ENCODE measurements at regions not wholly inside any gene's neighbourhood (a gene's known extent, or its start where the extent isn't known, plus 50 kb on each side); places are given as distances from the start of the nearest gene placed in this dataset.

- Histone ChIP-seq H2AFZ (ENCODE audit: control insufficient read depth, low read length) (no peak overlapping the region), H4K20me1 (ENCODE audit: control insufficient read depth, extremely low read depth, insufficient read depth, low read length) (no peaks in the 10 kb centered on the region), H3K36me3 (ENCODE audit: control insufficient read depth in 2 of 2, extremely low read depth in 1 of 2, insufficient read depth in 2 of 2, low read length in 2 of 2) (no peaks in the 10 kb centered on the region), H3K79me2 (ENCODE audit: control insufficient read depth, insufficient read depth, low read length) (no peaks in the 10 kb centered on the region), H3K9me3 (ENCODE audit: control insufficient read depth, low read depth, low read length) (no peaks in the 10 kb centered on the region), H3K27ac (ENCODE audit: control insufficient read depth, insufficient read depth, low read length) (no peak overlapping the region), H3K4me2 (ENCODE audit: control insufficient read depth, extremely low read depth, insufficient read depth, low read depth, low read length) (no peak overlapping the region), H3K9ac (ENCODE audit: control insufficient read depth, extremely low read depth, insufficient read depth, low read length) (no peak overlapping the region), H3K9me1 (ENCODE audit: control insufficient read depth, extremely low read depth, insufficient read depth, low read length) (no peaks in the 10 kb centered on the region), H3K27me3 (ENCODE audit: control insufficient read depth, extremely low read depth, insufficient read depth, low read length) (no peaks in the 10 kb centered on the region), H3K4me3 (ENCODE audit: control insufficient read depth in 2 of 3, extremely low read depth in 1 of 3, insufficient read depth in 2 of 3, low read depth in 1 of 3, low read length in 3 of 3) (no peak overlapping the region), H3K4me1 (ENCODE audit: control insufficient read depth, extremely low read depth, insufficient read depth, low read length) (no peaks in the 10 kb centered on the region)
- dilution Hi-C loops (cut with MboI; ENCODE audit: extremely low pct_ligation_motif_present, low sequenced_read_pairs), result no loop called here
- TF ChIP-seq, protein P1, sequence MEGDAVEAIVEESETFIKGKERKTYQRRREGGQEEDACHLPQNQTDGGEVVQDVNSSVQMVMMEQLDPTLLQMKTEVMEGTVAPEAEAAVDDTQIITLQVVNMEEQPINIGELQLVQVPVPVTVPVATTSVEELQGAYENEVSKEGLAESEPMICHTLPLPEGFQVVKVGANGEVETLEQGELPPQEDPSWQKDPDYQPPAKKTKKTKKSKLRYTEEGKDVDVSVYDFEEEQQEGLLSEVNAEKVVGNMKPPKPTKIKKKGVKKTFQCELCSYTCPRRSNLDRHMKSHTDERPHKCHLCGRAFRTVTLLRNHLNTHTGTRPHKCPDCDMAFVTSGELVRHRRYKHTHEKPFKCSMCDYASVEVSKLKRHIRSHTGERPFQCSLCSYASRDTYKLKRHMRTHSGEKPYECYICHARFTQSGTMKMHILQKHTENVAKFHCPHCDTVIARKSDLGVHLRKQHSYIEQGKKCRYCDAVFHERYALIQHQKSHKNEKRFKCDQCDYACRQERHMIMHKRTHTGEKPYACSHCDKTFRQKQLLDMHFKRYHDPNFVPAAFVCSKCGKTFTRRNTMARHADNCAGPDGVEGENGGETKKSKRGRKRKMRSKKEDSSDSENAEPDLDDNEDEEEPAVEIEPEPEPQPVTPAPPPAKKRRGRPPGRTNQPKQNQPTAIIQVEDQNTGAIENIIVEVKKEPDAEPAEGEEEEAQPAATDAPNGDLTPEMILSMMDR (optimal IDR thresholded peaks at IDR 0.05 in 1 of 3, IDR thresholded peaks at IDR 0.05 in 1 of 3, conservative IDR thresholded peaks at IDR 0.05 in 1 of 3; ENCODE audit: extremely low read depth in 1 of 3, insufficient read depth in 2 of 3, low read length in 3 of 3), result peak; percentile 33 to 68 (median 66)
- TF ChIP-seq EZH2 (IDR thresholded peaks at IDR 0.05; ENCODE audit: low read length), result no peak
- FAIRE-seq (peak; percentile 44), DNase-seq (ENCODE audit: low read depth, low spot score) (peak; percentile 2)
These were observed 676.1 kb downstream of the PTPRU start for GRCh38 chr1:29912425-29912824.

GRCh38 chr1:29909962-29910361 is 673.6 kb downstream of the PTPRU start:
- TF ChIP-seq EZH2 (IDR thresholded peaks at IDR 0.05; ENCODE audit: low read length), result no peak
- TF ChIP-seq, protein P1 (optimal IDR thresholded peaks at IDR 0.05 in 1 of 3, IDR thresholded peaks at IDR 0.05 in 1 of 3, conservative IDR thresholded peaks at IDR 0.05 in 1 of 3; ENCODE audit: extremely low read depth in 1 of 3, insufficient read depth in 2 of 3, low read length in 3 of 3), result no peak
- Histone ChIP-seq H3K4me3 (ENCODE audit: control insufficient read depth in 2 of 3, extremely low read depth in 1 of 3, insufficient read depth in 2 of 3, low read depth in 1 of 3, low read length in 3 of 3) (no peak overlapping the region), H3K9ac (ENCODE audit: control insufficient read depth, extremely low read depth, insufficient read depth, low read length) (no peak overlapping the region), H3K27me3 (ENCODE audit: control insufficient read depth, extremely low read depth, insufficient read depth, low read length) (no peaks in the 10 kb centered on the region), H3K4me1 (ENCODE audit: control insufficient read depth, extremely low read depth, insufficient read depth, low read length) (no peaks in the 10 kb centered on the region), H3K79me2 (ENCODE audit: control insufficient read depth, insufficient read depth, low read length) (no peaks in the 10 kb centered on the region), H3K9me1 (ENCODE audit: control insufficient read depth, extremely low read depth, insufficient read depth, low read length) (no peaks in the 10 kb centered on the region), H4K20me1 (ENCODE audit: control insufficient read depth, extremely low read depth, insufficient read depth, low read length) (no peaks in the 10 kb centered on the region), H3K36me3 (ENCODE audit: control insufficient read depth in 2 of 2, extremely low read depth in 1 of 2, insufficient read depth in 2 of 2, low read length in 2 of 2) (no peaks in the 10 kb centered on the region), H3K27ac (ENCODE audit: control insufficient read depth, insufficient read depth, low read length) (no peak overlapping the region), H3K9me3 (ENCODE audit: control insufficient read depth, low read depth, low read length) (no peaks in the 10 kb centered on the region), H2AFZ (ENCODE audit: control insufficient read depth, low read length) (no peak overlapping the region), H3K4me2 (ENCODE audit: control insufficient read depth, extremely low read depth, insufficient read depth, low read depth, low read length) (no peak overlapping the region)
- no peak for DNase-seq (ENCODE audit: low read depth, low spot score)
- no peak for FAIRE-seq
- dilution Hi-C loops (cut with MboI; ENCODE audit: extremely low pct_ligation_motif_present, low sequenced_read_pairs), result no loop called here

Measured in keratinocyte (primary cell).